SHP77 (cell line): ENCODE measurements at regions not wholly inside any gene's neighbourhood (a gene's known extent, or its start where the extent isn't known, plus 50 kb on each side); places are given as distances from the start of the nearest gene placed in this dataset.
"Not testable (repeated sequence)": the region's sequence is repeated elsewhere in the genome, so short reads cannot be mapped to it uniquely, and the experiment has no call there.

Experiments
- DNase-seq, 2 experiments: peaks; one replicate each; lab custom pipeline; 2025; lab: John Stamatoyannopoulos, UW

GRCh38 chr7:114364151-114364550 is 50.5 kb upstream of the FOXP2 start:
- DNase-seq: peak in 1 of 2 experiments; percentile 14

GRCh38 chr7:114363292-114363691 is 51.3 kb upstream of the FOXP2 start:
- no peak for DNase-seq

GRCh38 chr7:114358911-114359310 is 55.7 kb upstream of the FOXP2 start:
- no peak for DNase-seq

- no peak for DNase-seq
These were observed 58.5 kb upstream of the FOXP2 start for GRCh38 chr7:114356133-114356532.

- DNase-seq: no peak
These were observed 60.3 kb upstream of the FOXP2 start for GRCh38 chr7:114354306-114354705.

- no peak for DNase-seq
These were observed 69.1 kb upstream of the FOXP2 start for GRCh38 chr7:114345494-114345893.

- DNase-seq: no peak
These were observed 70.5 kb upstream of the FOXP2 start for GRCh38 chr7:114343949-114344708.

- no peak for DNase-seq
These were observed 72.0 kb upstream of the FOXP2 start for GRCh38 chr7:114342431-114343179.

- DNase-seq: no peak
These were observed 73.0 kb upstream of the FOXP2 start for GRCh38 chr7:114341648-114342047.

- no peak for DNase-seq
These were observed 79.6 kb upstream of the FOXP2 start for GRCh38 chr7:114334989-114335388.

- not testable (repeated sequence) for DNase-seq
These were observed 85.2 kb upstream of the FOXP2 start for GRCh38 chr7:114329458-114329857.

- no peak for DNase-seq
These were observed 97.0 kb upstream of the FOXP2 start for GRCh38 chr7:114317450-114318098.

- DNase-seq: no peak
These were observed 102.0 kb upstream of the FOXP2 start for GRCh38 chr7:114312649-114313048.

- DNase-seq: peak in 1 of 2 experiments; percentile 4
These were observed 104.1 kb upstream of the FOXP2 start for GRCh38 chr7:114310345-114311110.

- no peak for DNase-seq
These were observed 104.9 kb upstream of the FOXP2 start for GRCh38 chr7:114309729-114310128.

GRCh38 chr7:114303301-114303700 is 111.3 kb upstream of the FOXP2 start:
- no peak for DNase-seq

- DNase-seq: no peak
These were observed 111.8 kb upstream of the FOXP2 start for GRCh38 chr7:114302858-114303257.

GRCh38 chr7:114298011-114298410 is 116.6 kb upstream of the FOXP2 start:
- DNase-seq: no peak

GRCh38 chr7:114297121-114297520 is 117.5 kb upstream of the FOXP2 start:
- DNase-seq: no peak

- DNase-seq: no peak
These were observed 119.1 kb upstream of the FOXP2 start for GRCh38 chr7:114295522-114295921.

GRCh38 chr7:114294036-114294435 is 120.6 kb upstream of the FOXP2 start:
- no peak for DNase-seq
